Spleen (tissue), 11 donors: ENCODE measurements at regions not wholly inside any gene's neighbourhood (a gene's known extent, or its start where the extent isn't known, plus 50 kb on each side); places are given as distances from the start of the nearest gene placed in this dataset.

Source experiments
- DNase-seq: peaks from one replicate; pipeline ENCODE4 v3.0.0-alpha.2; 2020
- H3K27ac ChIP-seq, 8 donors: fragments of 200-600 bp; sonication (generic) in 7 of 8; 1 replicate in 4 of 8; 2 replicates in 4 of 8; pipeline versions ENCODE4 v1.5.0 to v1.8.0; 2016 to 2021; ENCODE audit warnings: inconsistent platforms in 4 of 8, mild to moderate bottlenecking in 4 of 8, moderate library complexity in 1 of 8
- H3K27me3 ChIP-seq, 7 donors: fragments of 200-600 bp; sonication (generic) in 6 of 7; replicated peaks in 1 of 7; 1 replicate in 4 of 7; 2 replicates in 3 of 7; pipeline versions ENCODE4 v1.5.0 to v1.8.0; 2016 to 2021; ENCODE audit warnings: inconsistent platforms in 3 of 7, mild to moderate bottlenecking in 1 of 7
- H3K36me3 ChIP-seq, 6 donors: fragments of 200-600 bp; sonication (generic) in 5 of 6; 1 replicate in 4 of 6; 2 replicates in 2 of 6; pipeline versions ENCODE4 v1.5.0 to v1.8.0; 2016 to 2021; ENCODE audit warnings: inconsistent platforms in 2 of 6
- H3K4me1 ChIP-seq, 6 donors: fragments of 200-600 bp; sonication (generic) in 5 of 6; 1 replicate in 3 of 6; 2 replicates in 3 of 6; pipeline versions ENCODE4 v1.5.0 to v1.8.0; 2016 to 2021; ENCODE audit warnings: inconsistent platforms in 3 of 6
- H3K4me3 ChIP-seq, 8 donors: fragments of 200-600 bp; sonication (generic) in 7 of 8; 1 replicate in 4 of 8; 2 replicates in 4 of 8; pipeline versions ENCODE4 v1.5.0 to v1.8.0; 2016 to 2021; ENCODE audit warnings: inconsistent platforms in 4 of 8, mild to moderate bottlenecking in 4 of 8, moderate library complexity in 2 of 8
- H3K9me3 ChIP-seq, 8 donors: fragments of 200-600 bp; sonication (generic) in 7 of 8; 1 replicate in 4 of 8; 2 replicates in 4 of 8; pipeline versions ENCODE4 v1.5.0 to v1.8.0; 2016 to 2021; ENCODE audit warnings: inconsistent platforms in 4 of 8
- CTCF ChIP-seq, 11 experiments: fragments of 200-600 bp in 7 of 11; fragments of 450-650 bp in 4 of 11; sonication (generic) in 4 of 11; IDR thresholded peaks in 8 of 11; conservative IDR thresholded peaks in 3 of 11; 1 replicate in 7 of 11; 2 replicates in 4 of 11; pipeline versions ENCODE4 v1.4.0 to v1.8.0; 2016 to 2021; ENCODE audit warnings: antibody characterized with exemption in 11 of 11, inconsistent platforms in 4 of 11, mild to moderate bottlenecking in 1 of 11
- POLR2A ChIP-seq, 3 donors: fragments of 450-650 bp; IDR thresholded peaks; one replicate each; pipeline ENCODE4 v1.5.1; 2017; ENCODE audit warnings: antibody characterized with exemption in 3 of 3, mild to moderate bottlenecking in 1 of 3
- POLR2AphosphoS5 ChIP-seq, 3 donors: sonication (generic); formaldehyde crosslinking; IDR thresholded peaks; one replicate each; pipeline ENCODE4 v1.5.1; 2017; ENCODE audit warnings: antibody characterized with exemption in 3 of 3
- WGBS, 5 donors: extraction: QIAGEN DNeasy Blood & Tissue Kit in 3 of 5; methylation state at CpG; one replicate each; pipeline versions ENCODE4 v1.1.5 to v1.1.7; 2013 to 2018; 5-methylcytosine and 5-hydroxymethylcytosine counted together
- intact Hi-C: fragments of 100-400 bp; cut with DNase I; formaldehyde crosslinking; loops from one replicate; pipeline ENCODE4 v1.15.0; 2023; ENCODE audit warnings: low total_unique reads
- donor health status: healthy with polysubstance abuse.
- donor health status: DM: no; HTN: no; CAD: no; lungs with moderate emphysema.
- donor health status: DM: no; HTN: no; CAD: no.
- donor health status: Bipolar disorder and iron deficiency.
- donor health status: healthy.
- donor health status: DM: no; HTN: no; CAD: no.
- donor health status: DM: yes; HTN: yes; CAD: no.

DNA sequence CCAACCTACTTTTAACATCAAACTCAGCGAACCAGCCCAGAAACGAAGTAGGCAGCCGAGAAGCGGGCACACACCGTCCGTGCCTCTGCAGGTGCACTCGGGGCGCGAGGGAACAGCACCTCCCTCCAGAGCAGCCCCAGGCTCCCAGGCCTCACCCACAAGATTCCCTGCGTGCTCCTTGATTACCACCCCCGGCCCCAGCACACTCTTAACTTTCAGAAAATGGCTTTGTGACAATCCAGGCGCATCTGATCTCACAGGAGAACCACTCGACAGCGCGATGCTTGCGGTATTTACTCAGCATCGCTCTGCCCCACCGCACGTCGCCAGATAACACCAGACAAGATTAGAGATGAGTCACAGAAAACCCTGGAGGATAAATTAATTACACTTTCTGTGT, 134.9 kb upstream of the SPACA7 start:
- DNase-seq = no peak

GRCh38 chr13:112242777-112243176, 133.4 kb upstream of the SPACA7 start:
- peaks cover 0 to 12% (median 0%) of the 10 kb centered on the region in 8 donors for H3K9me3 ChIP-seq
- WGBS, 5 donors = 78 to 91% (median 83%) methylated on average over 7 of the region's 7 CpGs
- no peak overlapping the region for H3K27ac ChIP-seq
- H3K4me1 ChIP-seq = no peaks in the 10 kb centered on the region
- no peaks in the 10 kb centered on the region for H3K36me3 ChIP-seq
- TF ChIP-seq POLR2AphosphoS5 (IDR thresholded peaks at IDR 0.05) (no peak), POLR2A (IDR thresholded peaks at IDR 0.05) (no peak)
- H3K27me3 ChIP-seq = peaks cover 0 to 5% (median 0%) of the 10 kb centered on the region in 7 donors
- DNase-seq = peak; percentile 59
- no peak overlapping the region for H3K4me3 ChIP-seq
- intact Hi-C loops = no loop called here

More for the DNA sequence above, 134.9 kb upstream of the SPACA7 start:
- no peak for TF ChIP-seq CTCF (IDR thresholded peaks at IDR 0.05 in 8 of 11, conservative IDR thresholded peaks at IDR 0.05 in 3 of 11)
- TF ChIP-seq POLR2AphosphoS5 (IDR thresholded peaks at IDR 0.05) = no peak
- no peak for TF ChIP-seq POLR2A (IDR thresholded peaks at IDR 0.05)
- intact Hi-C loops = no loop called here
- H3K27ac ChIP-seq = no peak overlapping the region
- H3K4me1 ChIP-seq = no peaks in the 10 kb centered on the region
- H3K9me3 ChIP-seq = peaks cover 0 to 12% (median 0%) of the 10 kb centered on the region in 8 donors
- H3K36me3 ChIP-seq = no peaks in the 10 kb centered on the region
- whole genome bisulfite sequencing, 5 donors = 70 to 79% (median 75%) methylated on average over 20 of the region's 20 CpGs
- no peak overlapping the region for H3K4me3 ChIP-seq
- H3K27me3 ChIP-seq = peaks cover 0 to 5% (median 0%) of the 10 kb centered on the region in 7 donors

GRCh38 chr13:112244061-112244460, 132.1 kb upstream of the SPACA7 start:
- H3K4me3 ChIP-seq = no peak overlapping the region
- no peaks in the 10 kb centered on the region for H3K4me1 ChIP-seq
- no peak overlapping the region for H3K27ac ChIP-seq
- WGBS, 5 donors = 67 to 80% (median 72%) methylated on average over 11 of the region's 11 CpGs
- peak; percentile 57 for DNase-seq
- TF ChIP-seq CTCF (IDR thresholded peaks at IDR 0.05 in 8 of 11, conservative IDR thresholded peaks at IDR 0.05 in 3 of 11) = no peak
- no peak for TF ChIP-seq POLR2A (IDR thresholded peaks at IDR 0.05)
- no peak for TF ChIP-seq POLR2AphosphoS5 (IDR thresholded peaks at IDR 0.05)
- peaks cover 0 to 5% (median 0%) of the 10 kb centered on the region in 7 donors for H3K27me3 ChIP-seq
- no peaks in the 10 kb centered on the region for H3K36me3 ChIP-seq
- intact Hi-C loops = no loop called here
- H3K9me3 ChIP-seq = peaks cover 0 to 2% (median 0%) of the 10 kb centered on the region in 8 donors

DNA sequence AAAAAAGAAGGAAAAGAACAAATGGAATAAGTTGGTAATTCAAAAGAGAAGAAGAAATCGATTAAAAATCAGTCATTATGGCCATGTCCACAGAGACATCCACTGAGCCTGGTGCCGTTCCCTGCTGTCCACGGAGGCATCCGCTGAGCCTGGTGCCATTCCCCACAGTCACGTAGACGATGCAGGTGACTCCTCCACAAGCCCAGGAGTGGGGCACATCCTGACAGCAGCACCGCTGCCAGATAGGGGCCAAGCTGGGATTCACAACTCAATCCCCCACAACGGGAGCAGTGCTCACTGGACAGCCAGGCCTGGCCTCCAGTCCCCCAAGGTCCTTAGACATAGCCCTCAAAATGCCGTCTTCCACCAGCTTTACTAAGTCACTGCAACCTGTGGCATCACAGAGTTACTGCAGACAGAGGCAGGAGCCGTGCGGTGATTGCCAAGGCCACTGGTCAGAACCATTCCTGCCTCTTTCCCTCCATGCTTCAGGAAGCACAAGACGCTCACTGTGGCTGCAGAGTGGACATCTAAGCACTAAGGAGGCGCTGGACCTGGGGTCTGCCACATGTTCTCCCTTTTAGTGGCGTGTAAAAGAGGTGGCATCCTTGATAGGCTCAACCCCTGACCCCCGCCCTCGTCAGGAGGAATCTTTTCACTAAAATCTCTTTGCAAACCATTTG, 131.5 kb upstream of the SPACA7 start:
- Histone ChIP-seq H3K4me3 (no peak overlapping the region), H3K27ac (no peak overlapping the region), H3K9me3 (no peaks in the 10 kb centered on the region), H3K36me3 (no peaks in the 10 kb centered on the region), H3K4me1 (no peaks in the 10 kb centered on the region), H3K27me3 (peaks cover 0 to 5% (median 0%) of the 10 kb centered on the region in 7 donors)
- intact Hi-C loops = no loop called here
- DNase-seq = peak; percentile 58
- TF ChIP-seq POLR2A (IDR thresholded peaks at IDR 0.05) (no peak), CTCF (IDR thresholded peaks at IDR 0.05 in 8 of 11, conservative IDR thresholded peaks at IDR 0.05 in 3 of 11) (no peak), POLR2AphosphoS5 (IDR thresholded peaks at IDR 0.05) (no peak)
- 80 to 91% (median 87%) methylated on average over 15 to 16 of the region's 16 CpGs for WGBS, 5 donors
